GM18873 (cell line): ENCODE measurements at regions not wholly inside any gene's neighbourhood (a gene's known extent, or its start where the extent isn't known, plus 50 kb on each side); places are given as distances from the start of the nearest gene placed in this dataset.
"Not testable (repeated sequence)": the region's sequence is repeated elsewhere in the genome, so short reads cannot be mapped to it uniquely, and the experiment has no call there.

ENCODE experiments used
- ATAC-seq: cut with Tn5 transposase; IDR thresholded peaks from one replicate; pipeline ENCODE4 v1.9.1; 2021; ENCODE audit warnings: mild to moderate bottlenecking, moderate library complexity, moderate number of reproducible peaks; ENCODE audit not compliant: unreplicated experiment, low FRiP score

DNA sequence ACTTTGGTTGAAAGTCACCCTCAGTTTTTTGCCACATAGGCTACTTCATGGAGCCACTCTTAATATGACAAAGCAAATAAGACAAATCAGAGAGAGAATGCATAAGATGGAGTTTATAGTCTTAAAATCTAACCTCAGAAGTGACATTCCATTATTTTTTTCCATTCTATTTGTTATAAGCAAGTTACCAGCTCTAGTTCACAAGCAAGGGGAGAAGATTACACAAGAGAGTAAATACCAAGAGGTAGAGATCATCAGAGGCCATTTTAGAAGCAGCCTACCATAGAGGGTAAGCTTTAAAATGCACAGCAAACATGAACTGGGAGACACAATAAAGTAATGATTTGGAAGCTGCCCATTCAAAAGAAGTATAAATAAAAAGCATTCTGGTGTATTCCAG lies 651.3 kb upstream of the MEF2C start:
- ATAC-seq: no peak

DNA sequence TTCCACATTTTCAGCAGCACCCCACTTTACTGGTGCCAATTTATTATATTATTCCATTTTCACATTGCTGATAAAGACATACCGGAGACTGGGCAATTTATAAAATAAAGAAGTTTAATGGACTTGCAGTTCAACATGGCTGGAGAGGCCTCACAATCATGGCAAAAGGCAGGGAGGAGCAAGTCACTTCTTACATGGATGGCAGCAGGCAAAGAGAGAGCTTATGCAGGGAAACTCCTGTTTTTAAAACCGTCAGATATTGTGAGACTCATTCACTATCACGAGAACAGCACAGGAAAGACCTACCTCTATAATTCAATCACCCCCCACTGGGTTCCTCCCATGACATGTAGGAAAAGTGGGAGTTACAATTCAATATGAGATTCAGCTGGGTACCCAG lies 641.8 kb upstream of the MEF2C start:
- no peak for ATAC-seq

DNA sequence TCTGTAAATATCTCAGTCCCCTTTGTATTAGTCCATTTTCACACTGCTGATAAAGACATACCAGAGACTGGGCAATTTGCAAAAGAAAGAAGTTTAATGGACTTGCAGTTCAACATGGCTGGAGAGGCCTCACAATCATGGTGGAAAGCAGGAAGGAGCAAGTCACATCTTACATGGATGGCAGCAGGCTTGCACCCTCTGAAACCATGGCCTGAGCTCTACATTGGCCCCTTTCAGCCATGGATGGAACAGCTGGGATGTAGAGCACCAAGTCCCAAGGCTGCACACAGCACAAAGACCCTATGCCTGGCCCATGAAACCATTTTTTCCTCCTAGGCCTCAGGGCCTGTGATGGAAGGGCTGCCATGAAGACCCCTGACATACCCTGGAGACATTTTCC lies 640.9 kb upstream of the MEF2C start:
- not testable (repeated sequence) for ATAC-seq

DNA sequence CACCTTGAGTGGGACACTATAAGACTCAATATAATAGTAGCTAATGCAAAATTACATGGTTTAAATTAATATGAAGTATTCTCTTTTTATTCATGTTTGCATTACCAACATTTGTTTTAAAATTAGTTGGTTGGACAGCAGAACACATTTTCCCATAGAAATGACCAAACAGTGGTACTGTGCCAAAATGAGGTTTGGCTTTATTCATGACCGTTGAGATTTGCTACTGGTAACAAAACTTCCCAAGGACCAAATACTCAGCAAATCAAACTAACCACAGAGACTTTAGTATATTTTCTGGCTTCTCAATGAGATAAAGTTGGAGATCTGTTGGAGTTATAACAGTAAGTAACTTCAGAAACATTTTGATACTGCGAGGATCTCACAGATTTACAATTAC lies 637.8 kb upstream of the MEF2C start:
- ATAC-seq: no peak

DNA sequence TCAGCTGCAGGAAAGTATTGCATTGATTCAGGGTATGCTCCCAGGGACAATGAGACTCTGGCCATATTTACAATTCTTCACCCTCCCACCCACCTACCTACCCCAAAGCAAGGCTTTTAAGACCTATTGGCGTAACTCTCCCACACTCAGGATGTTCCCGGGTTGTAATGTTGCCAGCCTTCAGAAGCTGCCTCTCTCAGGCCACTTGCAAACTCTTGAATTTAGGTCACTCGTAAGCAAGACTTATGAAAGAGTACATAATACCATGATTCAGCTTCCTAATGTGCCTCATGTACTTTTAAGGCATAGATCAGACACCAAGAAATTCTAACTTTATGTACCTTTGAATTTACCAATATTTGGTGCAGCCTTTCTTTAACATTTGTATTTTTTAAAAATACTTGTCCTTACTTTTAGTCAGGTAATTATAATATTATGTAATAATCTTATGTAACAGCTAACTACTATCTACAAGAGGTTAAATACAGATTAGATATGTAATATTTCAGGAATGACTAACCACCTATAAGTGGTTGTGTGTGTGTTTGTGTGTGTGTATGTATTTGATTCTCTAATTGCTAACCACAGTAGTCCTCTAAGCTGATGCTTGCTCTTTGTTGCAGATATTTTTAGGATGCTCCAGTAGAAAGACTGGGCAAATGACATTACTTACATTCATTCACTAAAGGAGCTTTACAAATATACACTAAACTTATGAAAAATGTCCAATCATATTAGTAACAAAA lies 630.5 kb upstream of the MEF2C start:
- ATAC-seq: no peak

DNA sequence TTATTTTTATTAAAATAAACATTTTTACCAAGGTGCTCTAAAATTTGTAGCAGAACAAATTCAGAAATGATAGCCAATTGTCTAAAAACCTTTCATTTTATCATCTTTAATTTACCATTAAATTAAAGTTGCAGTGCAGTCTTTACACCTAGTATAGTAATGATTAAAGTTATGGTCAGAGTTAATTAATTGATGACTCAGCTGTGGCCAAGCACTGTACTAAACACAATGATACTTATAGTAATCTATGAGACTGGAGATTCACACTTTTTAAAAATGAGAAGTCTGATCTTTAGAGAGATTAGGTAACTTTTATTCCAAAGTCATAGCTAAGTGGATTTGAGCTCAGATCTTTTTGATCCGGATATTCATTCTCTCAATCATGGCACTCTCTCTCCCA lies 621.1 kb upstream of the MEF2C start:
- no peak for ATAC-seq

DNA sequence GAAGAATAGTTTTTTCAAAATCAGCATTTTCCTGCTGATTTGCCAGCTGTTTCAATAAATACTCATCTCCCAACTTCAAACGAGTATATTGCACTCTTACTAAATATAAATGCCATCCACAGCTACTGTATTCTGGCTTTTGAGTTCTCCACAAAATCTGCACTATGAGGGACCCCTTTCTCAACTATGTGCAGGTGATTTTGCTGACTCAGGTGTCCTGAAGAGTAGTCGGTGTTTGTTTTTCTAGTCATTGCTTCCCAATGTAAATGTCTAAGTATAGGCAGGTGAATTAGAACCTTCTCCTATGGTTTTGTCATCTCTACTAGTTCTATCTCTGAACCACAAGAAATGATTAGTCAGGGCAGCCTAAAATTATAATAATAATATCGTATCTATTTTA lies 616.8 kb upstream of the MEF2C start:
- no peak for ATAC-seq

DNA sequence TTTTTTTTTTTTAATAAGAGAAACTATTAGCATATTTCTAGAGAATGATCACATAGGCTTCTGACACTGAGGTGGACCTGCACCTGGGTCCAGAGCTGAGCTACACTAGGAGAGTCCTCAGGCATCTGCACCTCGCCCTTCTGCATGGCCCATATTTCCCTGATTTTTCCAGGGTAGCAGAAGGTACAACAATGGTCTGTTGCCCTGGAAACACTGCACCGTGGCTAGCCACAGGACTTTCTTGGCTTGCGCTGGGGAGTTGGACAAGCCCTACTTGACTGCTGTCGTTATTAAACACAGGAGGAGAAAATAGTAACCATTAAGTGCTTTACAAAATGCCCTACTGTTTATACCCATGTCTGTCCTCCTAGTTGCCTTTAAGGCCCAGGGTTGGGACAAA lies 615.7 kb upstream of the MEF2C start:
- no peak for ATAC-seq

DNA sequence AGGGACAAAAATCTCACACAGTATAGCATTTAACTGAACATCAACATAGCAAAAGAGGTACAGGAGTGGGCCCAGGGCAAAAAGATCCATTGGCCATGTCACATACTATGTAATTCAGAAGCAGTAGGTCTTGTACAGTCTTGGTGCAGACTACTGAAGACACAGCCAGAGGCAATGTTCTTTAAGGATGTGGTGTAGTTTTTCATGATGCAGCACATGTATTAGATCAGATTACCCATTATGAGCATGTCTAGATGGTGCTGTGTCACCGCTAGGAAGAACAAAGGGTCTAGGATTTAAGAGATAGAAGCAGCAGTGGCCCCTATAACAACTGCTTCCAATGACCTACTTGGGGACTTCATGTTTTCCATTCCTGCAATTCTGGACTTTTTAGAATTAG lies 610.4 kb upstream of the MEF2C start:
- ATAC-seq: no peak

DNA sequence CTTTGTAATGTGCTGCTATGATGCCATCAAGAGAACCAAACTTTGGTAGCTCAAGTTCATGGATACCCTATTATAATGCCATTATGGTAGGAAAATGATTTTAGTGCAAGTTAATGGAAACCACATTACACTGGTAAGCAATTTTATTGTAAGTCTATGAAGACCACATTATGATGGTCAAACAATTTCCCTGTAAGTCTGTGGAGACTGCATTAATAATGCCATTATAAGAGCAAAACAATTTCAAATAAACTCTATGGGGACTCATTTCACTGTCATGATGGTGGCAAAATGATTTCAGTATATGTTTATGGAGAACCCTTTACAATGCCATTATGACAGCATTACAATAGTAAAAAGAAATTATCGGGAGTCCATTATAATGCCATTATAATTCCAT lies 602.0 kb upstream of the MEF2C start:
- ATAC-seq: no peak

DNA sequence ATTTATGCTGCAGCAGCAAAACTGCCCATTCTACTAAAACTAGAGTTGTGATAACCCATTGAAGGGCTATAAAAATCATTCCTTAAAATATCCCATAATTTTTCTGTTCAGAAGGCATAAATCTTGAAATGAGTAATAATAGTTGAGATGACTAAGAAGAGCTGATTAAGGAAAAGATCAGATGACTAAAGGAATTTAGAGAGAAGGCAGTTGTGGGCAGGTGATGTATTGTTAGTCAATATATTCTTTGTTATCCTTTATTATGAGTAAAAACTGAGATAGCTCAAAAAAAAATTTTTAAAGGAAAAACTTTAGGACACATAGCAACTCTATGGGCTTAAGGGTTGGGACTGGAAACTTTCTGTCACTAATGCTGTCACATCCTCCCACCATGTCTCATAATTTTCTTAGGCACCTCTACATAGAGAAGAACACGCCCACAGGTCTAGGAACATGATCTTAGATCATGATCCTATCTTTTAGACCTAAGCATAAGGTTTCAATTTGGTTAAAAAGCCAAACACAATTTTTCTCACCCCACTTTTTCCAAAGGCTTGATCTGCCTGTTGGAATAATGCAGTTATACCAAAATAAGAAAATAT lies 597.5 kb upstream of the MEF2C start:
- no peak for ATAC-seq

DNA sequence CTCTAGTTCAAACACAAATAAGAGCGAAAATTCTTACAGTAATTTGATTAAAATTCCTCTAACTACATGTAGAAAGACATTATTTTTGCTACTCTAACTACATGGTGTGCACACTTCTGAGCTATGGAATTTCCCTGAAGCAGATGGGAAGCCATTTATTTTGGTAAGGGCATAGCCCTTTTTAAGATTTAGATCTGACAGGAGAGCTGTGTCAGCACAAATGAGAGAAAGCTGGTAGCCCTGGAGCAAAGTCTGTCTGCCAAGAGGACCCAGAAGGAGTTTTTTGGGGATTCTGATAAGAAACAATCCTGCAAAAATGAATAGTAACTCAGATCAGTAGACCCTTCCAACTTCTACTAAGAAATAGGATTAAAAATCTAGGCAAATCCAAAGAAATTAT lies 595.9 kb upstream of the MEF2C start:
- ATAC-seq: no peak

DNA sequence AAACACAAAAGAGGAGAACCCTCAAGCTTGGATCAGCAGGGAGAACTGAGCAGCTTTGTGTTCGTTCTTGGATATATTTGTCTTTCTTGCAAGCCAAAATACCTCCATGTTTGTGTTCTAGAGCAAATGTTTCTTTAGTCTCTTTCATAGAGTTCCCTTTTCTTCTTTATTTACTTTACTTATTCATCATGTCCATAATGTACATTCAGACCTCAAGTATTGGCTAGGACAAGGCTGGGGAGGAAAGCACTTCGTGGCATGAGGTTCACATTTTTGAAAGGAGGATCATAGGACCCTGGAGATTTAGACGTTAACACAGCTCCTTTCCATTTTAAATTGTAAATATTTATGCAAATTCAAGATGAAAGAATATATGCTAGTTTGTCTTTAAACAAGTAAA lies 590.2 kb upstream of the MEF2C start:
- no peak for ATAC-seq

DNA sequence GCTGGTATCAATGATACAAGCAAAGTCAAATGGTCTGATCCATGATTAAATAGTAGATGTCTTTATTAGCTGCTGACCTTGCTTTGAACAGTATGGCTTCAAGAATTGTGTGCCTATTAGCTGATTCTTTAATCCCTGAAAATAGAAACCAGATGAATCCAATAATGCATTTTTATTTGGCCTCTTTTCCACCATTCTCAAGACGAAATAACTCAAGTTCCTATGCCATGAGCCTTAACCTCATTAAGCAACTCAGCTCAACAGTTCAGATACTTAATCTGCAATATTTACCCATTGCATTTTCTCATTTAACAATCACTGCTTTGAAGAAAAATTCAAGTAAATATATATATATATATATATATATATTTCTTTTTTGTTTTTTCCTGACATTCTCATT lies 588.6 kb upstream of the MEF2C start:
- no peak for ATAC-seq

DNA sequence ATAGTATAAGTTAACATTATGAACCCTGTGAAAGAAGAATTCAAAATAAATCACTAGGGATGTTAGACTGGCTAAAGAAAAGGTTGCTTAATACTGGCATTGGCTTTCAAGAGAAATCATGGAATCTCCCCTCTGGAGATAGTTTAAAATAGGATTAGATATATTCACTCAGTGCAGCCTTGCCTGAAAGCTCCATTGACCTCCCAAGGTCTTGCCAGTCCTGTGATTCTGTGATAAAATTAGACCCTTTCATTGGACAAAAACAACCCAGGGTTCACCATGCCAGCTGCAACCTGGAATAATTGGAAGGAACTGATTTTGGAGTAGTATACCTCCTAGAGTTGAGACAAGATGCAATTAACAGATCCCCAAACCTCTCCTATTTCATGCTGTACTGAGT lies 588.1 kb upstream of the MEF2C start:
- no peak for ATAC-seq

DNA sequence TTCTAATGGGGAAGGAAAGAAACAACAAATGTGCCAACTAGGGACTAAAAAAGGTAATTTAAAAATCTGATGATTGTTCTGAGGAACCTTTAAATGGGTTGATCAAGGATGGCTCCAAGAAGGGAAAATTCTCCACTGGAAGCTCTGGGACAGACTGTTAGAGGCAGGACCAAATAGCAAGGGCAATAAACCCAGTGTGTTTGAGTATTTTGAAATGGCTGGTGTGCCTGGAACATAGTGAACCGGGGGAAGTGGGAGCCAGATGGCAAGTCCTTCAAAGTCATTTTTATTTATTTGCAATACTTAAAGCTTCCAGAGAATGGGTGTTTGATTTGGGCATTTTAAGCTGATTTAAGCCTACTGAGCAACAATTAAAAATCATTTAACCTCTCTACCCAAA lies 587.7 kb upstream of the MEF2C start:
- ATAC-seq: no peak

DNA sequence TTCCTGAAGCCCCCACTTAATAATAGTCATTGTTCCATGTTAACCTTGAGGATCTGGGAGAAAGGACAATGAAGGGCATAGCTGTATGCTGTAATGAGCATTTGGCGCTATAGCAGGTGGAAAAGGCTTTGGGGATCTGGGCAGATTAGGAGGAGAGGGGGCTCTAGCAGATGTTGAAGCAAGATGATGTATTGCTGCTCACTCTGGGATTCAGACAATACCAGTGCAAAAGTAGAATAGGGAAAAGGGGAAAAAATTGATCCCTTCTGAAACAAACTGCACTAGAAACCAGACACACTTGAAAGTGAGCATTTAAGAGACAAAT lies 575.3 kb upstream of the MEF2C start:
- ATAC-seq: no peak

DNA sequence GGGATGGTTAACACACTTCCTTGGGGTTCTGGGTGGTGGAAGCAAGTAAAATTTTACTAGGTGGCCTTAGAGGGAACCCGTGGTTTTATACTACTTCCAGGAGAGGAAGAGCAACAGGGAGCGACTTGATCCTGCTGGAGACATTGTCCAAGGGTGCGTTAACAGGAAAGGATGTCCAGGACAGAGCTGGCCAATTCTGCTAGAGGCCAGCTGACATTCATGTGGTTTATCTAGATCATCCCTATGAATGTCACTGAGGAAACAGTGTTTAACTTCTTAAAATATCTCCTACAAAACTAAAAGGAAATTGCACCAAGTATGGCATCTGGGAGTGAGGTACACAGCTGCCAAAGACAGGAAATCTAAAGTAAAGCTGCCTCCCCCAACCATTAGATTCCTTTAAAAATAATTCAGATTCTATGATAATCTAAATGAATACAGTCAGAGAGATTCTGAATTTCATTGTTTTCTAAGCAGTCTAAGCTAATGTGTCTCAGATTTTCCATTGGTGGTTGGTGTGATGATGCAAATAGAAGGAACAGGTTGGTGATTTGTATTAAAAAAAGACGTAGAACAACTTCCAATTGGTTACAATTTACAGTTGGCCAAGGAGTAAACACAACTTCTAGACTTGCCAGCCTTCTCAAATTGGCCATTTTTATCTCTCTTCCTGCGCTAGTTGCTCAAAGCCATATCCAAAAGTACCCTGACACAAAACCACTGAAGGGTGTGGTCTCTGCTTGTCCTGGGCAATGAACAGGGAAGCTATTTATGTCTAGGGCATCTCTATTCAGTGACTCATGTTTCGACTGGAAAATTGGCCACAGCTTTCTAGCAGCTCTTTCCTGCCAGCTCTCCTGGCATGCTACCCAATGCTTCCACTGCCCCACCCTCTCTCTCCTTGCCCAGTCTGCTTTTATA lies 574.7 kb upstream of the MEF2C start:
- no peak for ATAC-seq

DNA sequence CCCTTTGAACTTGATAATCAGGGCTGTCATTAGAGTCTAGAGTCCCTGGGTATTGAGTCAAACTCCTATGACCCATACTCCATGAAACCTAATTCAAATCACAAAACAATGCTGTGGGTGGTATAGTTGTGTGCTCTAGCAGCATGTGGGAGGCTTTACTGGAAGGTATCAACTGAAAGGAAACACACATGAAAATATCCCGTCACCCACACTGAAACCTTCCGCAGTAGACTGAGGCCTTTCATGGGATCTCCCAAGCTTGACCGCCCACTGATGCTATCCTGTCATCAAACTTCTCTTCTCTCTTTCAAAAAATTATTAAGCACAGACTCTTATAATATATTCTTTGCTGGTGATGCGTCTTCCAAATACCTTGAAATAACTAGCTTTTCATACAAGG lies 569.1 kb upstream of the MEF2C start:
- no peak for ATAC-seq

DNA sequence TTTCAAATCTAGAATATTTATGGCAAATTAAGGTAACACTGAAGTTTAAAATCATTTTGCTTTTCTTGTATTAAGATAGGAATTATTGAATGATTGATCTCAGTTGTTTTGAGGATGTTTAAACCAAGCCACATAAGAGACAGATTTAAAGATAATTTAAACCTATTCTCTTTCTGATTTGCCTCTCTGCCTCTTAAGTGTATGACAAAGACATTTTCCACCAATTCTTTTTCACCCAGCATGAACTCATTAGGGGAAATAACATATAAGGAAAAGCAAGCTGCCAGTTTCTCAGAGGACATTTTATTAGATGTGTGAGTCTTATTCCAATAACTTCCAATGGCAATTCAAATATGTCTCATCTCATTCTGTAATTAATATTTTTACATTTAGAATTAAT lies 568.3 kb upstream of the MEF2C start:
- no peak for ATAC-seq

DNA sequence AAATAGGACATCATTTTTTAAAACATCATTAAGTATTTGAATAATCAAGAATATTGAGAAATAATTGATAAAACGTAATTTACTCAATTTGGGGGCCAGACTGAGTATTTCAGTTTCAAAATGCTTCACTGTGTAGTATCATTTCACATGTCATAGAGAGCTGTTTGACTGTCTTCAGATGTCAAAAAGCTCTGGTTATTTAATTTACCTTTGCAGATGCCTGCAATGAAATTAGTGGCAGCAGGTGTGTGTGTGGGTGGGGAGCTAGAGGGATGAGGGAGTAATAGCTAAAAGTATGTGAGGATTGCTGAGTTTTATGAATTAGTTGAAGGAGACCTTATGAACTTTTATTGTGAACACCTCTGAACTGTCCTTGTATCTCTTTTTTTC lies 567.2 kb upstream of the MEF2C start:
- no peak for ATAC-seq
